HUDEP-2 (cell line): ENCODE measurements at regions not wholly inside any gene's neighbourhood (a gene's known extent, or its start where the extent isn't known, plus 50 kb on each side); places are given as distances from the start of the nearest gene placed in this dataset.
"Not testable (repeated sequence)": the region's sequence is repeated elsewhere in the genome, so short reads cannot be mapped to it uniquely, and the experiment has no call there.

ENCODE experiments used
- DNase-seq, 76 experiments: peaks; one replicate each; lab custom pipeline; 2025; ENCODE audit not compliant: unreplicated experiment in 76 of 76; lab: John Stamatoyannopoulos, UW

DNA sequence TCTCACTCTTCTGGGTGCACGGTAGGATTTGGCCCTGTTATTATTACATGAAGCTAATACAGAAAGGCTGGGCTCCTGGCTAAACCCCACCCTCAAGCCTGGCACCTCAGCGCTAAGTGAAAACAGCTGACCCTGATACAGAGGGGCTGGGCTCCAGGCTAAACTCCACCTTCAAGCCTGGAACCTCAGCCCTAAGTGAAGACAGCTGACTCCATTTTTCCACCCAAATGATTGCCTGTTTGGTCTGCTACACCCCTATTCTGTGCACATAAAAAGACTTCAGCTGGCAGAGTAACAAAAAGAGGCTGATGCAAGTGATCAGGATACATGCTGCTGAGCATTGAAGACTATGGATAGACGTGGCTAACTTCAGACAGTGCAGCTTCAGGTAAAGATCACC lies 148.4 kb upstream of the CLINT1 start:
- no peak for DNase-seq

GRCh38 chr5:157999696-158000095 lies 140.8 kb upstream of the CLINT1 start:
- DNase-seq: no peak

DNA sequence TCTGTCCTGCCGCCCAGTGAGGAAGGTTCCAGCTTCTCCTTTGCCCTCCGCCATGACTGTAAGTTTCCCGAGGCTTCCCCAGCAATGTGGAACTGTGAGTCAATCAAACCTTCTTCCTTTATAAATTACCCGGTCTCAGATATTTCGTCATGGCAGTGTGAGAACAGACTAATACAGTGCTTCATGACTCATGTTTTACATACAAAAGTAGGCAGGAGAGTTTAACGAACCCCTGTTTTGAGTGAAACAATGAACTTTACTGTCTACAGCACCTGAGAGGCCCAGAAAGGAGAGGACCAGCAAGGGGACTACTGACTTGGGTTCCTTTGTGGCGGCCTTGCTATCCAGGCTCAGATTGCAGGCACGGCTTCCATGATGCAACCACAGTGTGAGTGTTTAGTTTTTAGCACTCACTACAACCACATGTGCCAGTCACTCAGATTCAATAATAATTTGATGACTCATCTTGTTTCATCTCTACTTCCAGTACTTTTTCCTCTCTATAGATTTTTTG lies 139.1 kb upstream of the CLINT1 start:
- no peak for DNase-seq

DNA sequence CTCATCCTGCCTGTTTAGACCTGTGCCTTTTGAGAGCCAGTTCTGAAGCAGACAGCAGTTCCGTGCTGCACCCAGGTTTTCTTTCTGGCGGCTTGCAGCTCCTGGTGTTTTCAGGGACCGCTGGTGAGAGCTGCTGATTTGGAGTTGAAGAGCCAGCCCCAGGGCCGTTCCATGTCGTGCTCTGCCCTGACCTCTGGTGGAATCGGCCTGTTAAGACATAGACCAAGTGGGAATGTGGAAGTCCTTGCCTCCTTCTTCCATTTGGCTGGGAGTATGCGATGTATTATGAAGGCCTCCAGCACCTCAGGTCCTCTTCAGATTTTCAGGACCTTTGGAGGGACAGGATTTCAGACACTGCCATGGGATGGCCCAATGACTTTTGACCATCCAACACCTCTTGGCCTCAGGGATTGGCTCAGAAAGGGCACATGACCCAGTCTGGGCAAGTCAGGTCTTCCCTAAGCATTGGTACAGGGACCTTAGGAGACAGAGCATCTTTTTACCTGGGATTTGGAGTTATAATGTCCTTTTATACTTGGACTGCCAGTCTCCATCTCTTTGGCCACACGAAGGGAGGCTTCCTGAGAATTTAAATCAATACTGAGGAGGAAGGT lies 136.1 kb upstream of the CLINT1 start:
- peak in 37 of 76 experiments; percentile 1 to 45 (median 15) for DNase-seq

DNA sequence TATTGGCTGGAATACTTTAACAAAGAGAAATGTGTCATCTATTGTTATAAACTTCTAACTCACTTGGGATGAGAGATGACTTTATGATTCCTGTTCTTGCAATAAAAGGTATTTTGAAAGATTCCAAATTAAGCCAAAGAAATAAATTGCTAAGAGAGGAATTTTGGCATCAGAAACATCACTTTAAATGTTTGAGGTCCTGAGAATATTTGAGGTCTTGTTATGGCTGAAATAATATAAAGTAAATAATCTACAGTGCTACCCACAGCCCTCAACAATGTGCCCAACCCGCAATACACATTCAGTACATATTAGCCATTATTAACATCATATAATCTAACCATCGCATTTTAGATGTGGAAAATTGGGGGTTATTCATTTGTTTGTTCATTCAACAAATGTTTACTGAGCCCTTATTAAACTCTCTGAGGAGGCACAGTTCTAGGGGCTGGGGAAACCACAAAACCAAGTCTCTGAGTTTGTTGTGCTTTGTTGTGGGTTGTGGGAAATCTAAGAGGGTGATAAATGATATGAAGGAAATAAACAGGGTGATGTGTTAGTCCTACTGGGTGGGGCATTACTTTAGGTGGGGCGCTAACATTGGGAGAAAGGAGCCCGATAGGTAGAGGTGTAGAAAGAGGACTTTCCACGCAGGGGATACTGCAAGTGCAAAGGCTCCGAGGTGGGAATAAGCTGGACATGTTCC lies 135.2 kb upstream of the CLINT1 start:
- no peak for DNase-seq

- no peak for DNase-seq
These were observed 134.3 kb upstream of the CLINT1 start for GRCh38 chr5:157993201-157993600.

- no peak for DNase-seq
These were observed 131.7 kb upstream of the CLINT1 start for GRCh38 chr5:157990583-157991181.

DNA sequence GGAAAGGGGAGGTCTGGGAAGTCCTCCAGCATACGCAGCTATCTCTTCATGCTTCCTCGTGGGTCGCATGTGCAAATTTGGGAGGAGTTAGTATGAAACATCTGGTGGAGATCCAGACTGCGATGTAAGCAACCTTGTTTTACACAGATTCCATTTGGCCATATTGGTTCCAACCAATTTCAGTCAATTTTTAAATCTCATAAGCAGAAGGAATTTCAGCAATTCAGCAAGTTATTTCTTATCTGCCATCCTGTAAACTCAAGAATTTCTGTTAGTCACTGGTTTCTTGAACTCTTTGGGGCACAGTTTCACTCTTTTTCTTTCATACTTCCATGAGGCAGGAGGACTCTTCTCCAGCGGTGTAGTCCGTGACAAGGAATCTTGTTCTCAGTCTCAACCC lies 130.4 kb upstream of the CLINT1 start:
- no peak for DNase-seq

GRCh38 chr5:157987259-157987658 lies 128.3 kb upstream of the CLINT1 start:
- no peak for DNase-seq

DNA sequence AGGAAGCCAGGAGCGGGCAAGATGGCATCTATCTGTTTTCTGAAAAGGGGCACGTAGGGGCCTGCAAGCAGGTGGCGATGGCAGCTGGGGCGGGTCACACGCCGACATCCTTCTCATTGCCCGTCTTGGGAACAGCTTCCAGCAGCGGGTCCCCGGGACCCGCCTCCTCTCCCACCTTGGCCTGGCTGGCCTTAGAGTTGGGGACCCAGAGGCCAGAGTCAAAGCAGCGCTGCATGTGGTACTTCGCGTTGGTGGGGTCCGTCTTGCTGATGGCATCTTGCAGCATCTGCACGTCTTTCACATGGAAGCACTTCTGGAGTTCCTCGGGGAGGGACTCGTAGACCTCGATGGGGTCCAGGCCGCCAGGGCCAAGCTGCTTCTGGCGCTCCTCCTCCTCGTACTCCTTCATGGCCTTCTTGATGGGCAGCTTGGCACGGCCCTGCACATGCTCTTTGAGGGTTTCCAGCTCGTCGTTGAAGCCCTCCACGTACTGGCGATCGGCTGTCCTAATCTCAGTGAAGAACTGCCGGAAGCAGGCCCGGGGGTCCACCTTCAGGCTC lies 127.6 kb upstream of the CLINT1 start:
- DNase-seq: peak in 1 of 76 experiments; percentile 1

GRCh38 chr5:157984611-157985010 lies 125.7 kb upstream of the CLINT1 start:
- no peak for DNase-seq

DNA sequence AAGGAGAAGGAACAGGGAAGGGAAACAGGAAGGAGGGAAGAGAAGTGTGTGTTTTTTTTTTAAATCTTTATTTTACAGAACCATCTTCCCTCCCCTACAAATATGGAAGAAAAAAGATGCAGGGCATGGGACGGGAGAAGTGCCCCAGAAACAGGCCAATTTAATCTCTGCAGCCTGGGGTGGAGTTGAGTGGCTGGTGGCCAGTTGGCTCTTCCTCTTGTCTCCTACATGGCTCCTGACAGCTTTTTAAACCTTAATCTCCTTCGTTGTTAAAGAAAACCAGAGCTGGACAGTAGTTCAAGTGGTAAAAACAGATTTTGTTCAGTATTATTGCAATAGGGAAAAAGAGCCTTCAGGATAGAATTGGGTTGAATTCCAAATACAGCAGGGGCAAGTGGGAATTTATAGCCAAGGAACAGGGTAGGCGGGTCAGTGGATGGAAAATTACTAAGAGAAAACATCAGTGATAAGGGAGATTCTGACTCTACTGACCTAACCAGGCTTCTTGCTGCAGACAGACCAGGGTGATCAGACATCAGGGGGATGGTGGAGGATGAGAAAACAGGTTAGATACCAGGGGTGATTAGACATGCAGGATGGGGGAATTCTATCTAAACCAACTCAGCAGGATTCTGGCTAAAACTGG lies 125.1 kb upstream of the CLINT1 start:
- DNase-seq: no peak

- DNase-seq: no peak
These were observed 119.1 kb upstream of the CLINT1 start for GRCh38 chr5:157978061-157978460.

- no peak for DNase-seq
These were observed 117.5 kb upstream of the CLINT1 start for GRCh38 chr5:157976429-157976828.

GRCh38 chr5:157972579-157972978 lies 113.6 kb upstream of the CLINT1 start:
- no peak for DNase-seq

DNA sequence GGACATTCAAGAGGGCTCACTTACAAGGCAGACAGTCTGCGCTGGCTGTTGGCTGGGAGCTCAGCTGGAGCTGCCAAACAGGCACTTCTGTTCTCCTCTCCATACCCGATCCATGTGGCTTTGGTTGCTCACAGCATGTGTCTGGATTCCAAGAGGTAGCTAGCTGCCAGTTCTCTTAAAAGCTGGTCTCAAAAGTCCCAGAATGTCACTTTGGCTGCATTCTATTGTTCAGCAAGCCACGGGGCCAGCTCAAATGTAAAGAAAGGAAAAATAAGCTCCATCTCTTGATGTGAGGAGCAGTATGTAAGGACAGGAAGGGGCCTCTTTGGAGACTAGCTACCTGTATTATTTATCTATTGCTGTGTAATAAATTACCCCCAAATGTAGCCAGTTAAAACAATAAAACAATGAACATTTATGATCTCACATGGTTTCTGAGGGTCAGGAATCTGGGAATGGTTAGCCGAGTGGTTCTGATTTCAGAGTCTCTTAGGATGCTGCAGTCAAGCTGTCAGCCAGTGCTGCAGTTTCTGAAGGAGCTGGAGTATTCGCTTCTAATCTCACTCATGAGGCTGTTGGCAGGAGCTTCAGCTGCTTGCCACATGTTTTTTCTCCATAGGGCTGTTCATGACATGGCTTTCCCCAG lies 112.7 kb upstream of the CLINT1 start:
- no peak for DNase-seq

- DNase-seq: not testable (repeated sequence)
These were observed 109.6 kb upstream of the CLINT1 start for GRCh38 chr5:157968570-157968969.

- no peak for DNase-seq
These were observed 107.0 kb upstream of the CLINT1 start for GRCh38 chr5:157965989-157966388.

GRCh38 chr5:157965040-157965678 lies 106.2 kb upstream of the CLINT1 start:
- no peak for DNase-seq

DNA sequence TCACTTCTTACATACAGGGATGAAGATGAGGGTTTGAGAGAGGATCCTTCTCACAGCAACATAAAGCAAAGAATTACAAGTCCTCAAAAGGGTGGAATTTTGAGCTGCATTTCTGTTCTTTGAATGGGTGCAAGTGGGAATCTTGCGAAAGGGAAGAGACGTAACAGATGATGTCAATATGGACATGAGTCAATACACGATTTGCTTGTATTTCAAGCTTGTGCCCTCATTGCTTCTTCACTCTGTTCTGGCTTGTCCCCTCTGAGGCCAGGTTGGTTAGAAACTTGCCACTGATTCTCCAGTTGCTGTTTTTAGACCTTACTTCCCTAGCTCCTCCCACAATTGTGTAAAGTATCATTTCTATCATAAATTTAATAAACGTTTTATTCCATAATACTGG lies 104.8 kb upstream of the CLINT1 start:
- DNase-seq: no peak
